K562 (cell line): ENCODE measurements at regions not wholly inside any gene's neighbourhood (a gene's known extent, or its start where the extent isn't known, plus 50 kb on each side); places are given as distances from the start of the nearest gene placed in this dataset.

Source experiments
- ATAC-seq: fragments of 200-7000 bp; cut with Tn5 transposase; 3 replicates; pipeline ENCODE4 v1.9.1; 2020; ENCODE audit warnings: moderate library complexity
- BruUV-seq: library from RNA; stranded (reverse); fragments of 400-500 nt; replicated peaks from 2 replicates; lab custom pipeline; 2021; lab: Mats Ljungman, UMichigan
- CTCF ChIA-PET: fragments of 300-600 bp; formaldehyde crosslinking; extraction: SDS; loops from one replicate; lab custom pipeline; 2021; ENCODE audit warnings: low intra/inter-chr PET ratio; lab: Yijun Ruan, JAX
- POLR2A ChIA-PET: fragments of 300-600, 350-650 bp; sonication (Branson Sonifier 250); formaldehyde crosslinking; extraction: SDS; loops from one replicate; lab custom pipeline; 2021; ENCODE audit warnings: antibody characterized with exemption, inconsistent platforms; lab: Yijun Ruan, JAX
- DNase-seq, 4 experiments: peaks; one replicate each; pipeline versions ENCODE4 v3.0.0 to v3.0.0-alpha.2; 2011 to 2018; ENCODE audit warnings: low spot score in 3 of 4, mixed read lengths in 3 of 4; ENCODE audit errors: extremely low read depth in 1 of 4
- FAIRE-seq: peaks from 2 replicates; lab custom pipeline; 2011; peaks lifted over from hg19 to GRCh38; lab: Jason Lieb, UNC
- H2AFZ ChIP-seq: 2 replicates; pipeline ENCODE4 v1.6.0; 2011; ENCODE audit warnings: low read depth, low read length, control low read depth, inconsistent platforms
- H3K27ac ChIP-seq: fragments of 200-600 bp; 3 replicates; pipeline ENCODE4 v1.8.0; 2011; ENCODE audit warnings: low read depth, mild to moderate bottlenecking, control low read depth, inconsistent platforms, low read length, moderate library complexity, mixed read lengths; ENCODE audit errors: extremely low read depth
- H3K27me3 ChIP-seq, 2 experiments: fragments of 300-600 bp in 1 of 2; 2 replicates in 1 of 2; 3 replicates in 1 of 2; pipeline versions ENCODE4 v1.6.0 to v1.8.0; 2011; ENCODE audit warnings: inconsistent platforms in 2 of 2, low read length in 2 of 2, mild to moderate bottlenecking in 1 of 2, mixed read lengths in 1 of 2, moderate library complexity in 1 of 2; ENCODE audit not compliant: control insufficient read depth in 2 of 2, insufficient read depth in 2 of 2
- H3K36me3 ChIP-seq: fragments of 300-600 bp; 3 replicates; pipeline ENCODE4 v1.8.0; 2011; ENCODE audit warnings: mild to moderate bottlenecking, low read length, inconsistent platforms; ENCODE audit not compliant: control insufficient read depth, insufficient read depth
- H3K4me1 ChIP-seq, 2 experiments: fragments of 200-600 bp in 1 of 2; replicated peaks in 1 of 2; 2 replicates in 1 of 2; 3 replicates in 1 of 2; pipeline versions ENCODE4 v1.5.1 to v1.8.0; 2011; ENCODE audit warnings: inconsistent platforms in 2 of 2, low read length in 2 of 2, mild to moderate bottlenecking in 1 of 2, mixed read lengths in 1 of 2, moderate library complexity in 1 of 2; ENCODE audit not compliant: control insufficient read depth in 2 of 2, insufficient read depth in 2 of 2
- H3K4me2 ChIP-seq: 2 replicates; pipeline ENCODE4 v1.6.1; 2011; ENCODE audit warnings: low read length, control low read depth, inconsistent platforms, mixed read lengths; ENCODE audit not compliant: insufficient read depth
- H3K4me3 ChIP-seq: fragments of 200-600 bp; sonication (generic), shearing (Covaris generic); 2 replicates; pipeline ENCODE4 v1.5.1; 2016; ENCODE audit warnings: control low read depth, inconsistent platforms
- H3K79me2 ChIP-seq: fragments of 200-600 bp; 3 replicates; pipeline ENCODE4 v1.8.0; 2011; ENCODE audit warnings: low read length, inconsistent platforms; ENCODE audit not compliant: control insufficient read depth, insufficient read depth
- H3K9ac ChIP-seq, 2 experiments: 2 replicates each; pipeline versions ENCODE4 v1.6.0 to v1.6.1; 2011; ENCODE audit warnings: low read depth in 2 of 2, low read length in 2 of 2, control low read depth in 1 of 2, inconsistent platforms in 1 of 2, mild to moderate bottlenecking in 1 of 2, mixed read lengths in 1 of 2; ENCODE audit not compliant: insufficient read depth in 1 of 2
- H3K9me1 ChIP-seq: one replicate; pipeline ENCODE4 v1.6.0; 2011; ENCODE audit warnings: inconsistent platforms, mild to moderate bottlenecking, low read length, moderate library complexity; ENCODE audit not compliant: control insufficient read depth, insufficient read depth
- H3K9me3 ChIP-seq: replicated peaks from 2 replicates; pipeline ENCODE4 v1.5.1; 2011; ENCODE audit warnings: low read depth, low read length, inconsistent platforms; ENCODE audit not compliant: control insufficient read depth, insufficient read depth
- H4K20me1 ChIP-seq: replicated peaks from 2 replicates; pipeline ENCODE4 v1.6.1; 2011; ENCODE audit warnings: low read length, inconsistent platforms, mixed read lengths; ENCODE audit not compliant: control insufficient read depth, insufficient read depth
- BCL6 ChIP-seq: fragments of 250-450 bp; sonication (Bioruptor Pico); IDR thresholded peaks from 2 replicates; pipeline ENCODE4 v1.4.0; 2020
- CBX8 ChIP-seq: fragments of 200-600 bp; sonication (generic); IDR thresholded peaks from 2 replicates; pipeline ENCODE4 v1.6.1; 2012; ENCODE audit warnings: borderline replicate concordance, mixed run types, low read depth, mild to moderate bottlenecking, moderate library complexity, mixed read lengths, low read length, control low read depth, inconsistent platforms; ENCODE audit not compliant: poor library complexity, severe bottlenecking; ENCODE audit errors: extremely low read depth
- EZH2 ChIP-seq: IDR thresholded peaks from 2 replicates; pipeline ENCODE4 v1.6.1; 2012; ENCODE audit warnings: low read depth, mild to moderate bottlenecking, inconsistent platforms, low read length, borderline replicate concordance
- GATAD2A ChIP-seq: fragments of 450-650 bp; IDR thresholded peaks from 2 replicates; pipeline ENCODE4 v1.6.1; 2017
- NFE2L1 ChIP-seq: fragments of 450-650 bp; IDR thresholded peaks from 2 replicates; pipeline ENCODE4 v1.6.1; 2016; ENCODE audit warnings: missing genetic modification characterization, low read depth, mild to moderate bottlenecking, missing compliant biosample characterization, moderate library complexity, borderline replicate concordance
- PHF20 ChIP-seq: fragments of 450-650 bp; IDR thresholded peaks from 2 replicates; pipeline ENCODE4 v1.6.1; 2018; ENCODE audit not compliant: partially characterized antibody
- ZNF133 ChIP-seq: fragments of 250-450 bp; sonication (Bioruptor Pico); IDR thresholded peaks from 2 replicates; pipeline ENCODE4 v1.4.0; 2020; ENCODE audit warnings: mild to moderate bottlenecking
- WGBS: fragments of 100-300 bp; shearing (Covaris generic); methylation state at CpG from one replicate; pipeline ENCODE4 v1.1.6; 2016; ENCODE audit warnings: low coverage, mixed read lengths; ENCODE audit not compliant: insufficient coverage; ENCODE audit errors: missing lambda C conversion rate; 5-methylcytosine and 5-hydroxymethylcytosine counted together
- in situ Hi-C: fragments of 300-500 bp; cut with MboI; formaldehyde crosslinking; loops from 4 replicates; pipeline ENCODE4 v1.15.0; 2018; ENCODE audit warnings: inconsistent platforms, mixed read lengths
- intact Hi-C: fragments of 100-400 bp; cut with micrococcal nuclease; formaldehyde crosslinking; loops from 2 replicates; pipeline ENCODE4 v1.14.2; 2022
- TF ChIP-seq, protein P1 (sequence below): fragments of 450-650 bp; IDR thresholded peaks from 2 replicates; pipeline ENCODE4 v1.7.1; 2018; ENCODE audit warnings: mild to moderate bottlenecking, low read depth; ENCODE audit not compliant: partially characterized antibody
- TF ChIP-seq, protein P2 (sequence below): sonication (generic); formaldehyde crosslinking; IDR thresholded peaks from 2 replicates; pipeline ENCODE4 v1.8.0; 2022; ENCODE audit warnings: missing genetic modification reagents, mild to moderate bottlenecking, borderline replicate concordance
- TF ChIP-seq, protein P3 (sequence below): IDR thresholded peaks from 2 replicates; pipeline ENCODE4 v1.6.1; 2014; ENCODE audit warnings: antibody characterized with exemption

DNA sequence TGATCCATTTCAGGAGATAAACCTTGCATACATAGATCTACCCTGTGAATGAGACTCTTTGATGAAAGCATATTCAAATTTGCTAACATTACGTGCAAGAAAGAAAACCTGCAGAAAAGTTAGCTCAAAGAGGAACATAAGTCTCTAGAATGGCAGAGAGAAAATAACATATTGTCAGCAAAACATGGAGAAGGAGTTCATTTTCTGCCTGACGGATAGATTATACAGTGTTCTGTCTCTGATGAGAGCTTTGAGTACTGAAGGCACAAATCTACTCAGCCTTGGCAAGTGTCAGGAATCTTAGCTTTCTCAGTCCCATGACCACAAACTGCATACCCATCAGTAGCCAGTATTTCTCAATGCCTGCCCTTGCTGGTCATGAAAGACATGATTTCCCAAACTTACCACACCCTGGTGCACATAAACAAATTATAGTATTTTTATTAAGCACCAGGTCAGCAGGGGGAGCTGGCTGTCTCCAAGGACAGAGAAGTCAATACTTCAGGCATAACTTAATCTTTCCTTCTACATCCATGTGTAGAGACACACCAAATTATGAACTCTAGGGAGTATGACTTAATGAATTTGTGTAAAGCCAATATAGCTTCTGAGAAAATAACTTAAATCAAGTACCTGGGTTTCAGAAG, 401.2 kb upstream of the SOX11 start:
- Histone ChIP-seq H3K36me3 (no peaks in the 10 kb centered on the region), H3K9me3 (no peaks in the 10 kb centered on the region), H3K79me2 (no peaks in the 10 kb centered on the region), H4K20me1 (no peaks in the 10 kb centered on the region), H3K27ac (no peak overlapping the region), H3K4me3 (no peak overlapping the region), H3K9ac (no peak overlapping the region), H3K4me1 (no peaks in the 10 kb centered on the region), H2AFZ (no peak overlapping the region), H3K4me2 (no peak overlapping the region), H3K27me3 (no peaks in the 10 kb centered on the region), H3K9me1 (no peaks in the 10 kb centered on the region)
- BruUV-seq, result no TSS peak
- FAIRE-seq (no peak), ATAC-seq (no peak), DNase-seq (no peak)
- ChIA-PET CTCF (no interaction called here), POLR2A (no interaction called here)
- intact Hi-C loops (no loop called here), in situ Hi-C loops (no loop called here)
- 0% methylated on average over 2 of the region's 2 CpGs for whole genome bisulfite sequencing
- no peak for TF ChIP-seq PHF20
- TF ChIP-seq, protein P1, sequence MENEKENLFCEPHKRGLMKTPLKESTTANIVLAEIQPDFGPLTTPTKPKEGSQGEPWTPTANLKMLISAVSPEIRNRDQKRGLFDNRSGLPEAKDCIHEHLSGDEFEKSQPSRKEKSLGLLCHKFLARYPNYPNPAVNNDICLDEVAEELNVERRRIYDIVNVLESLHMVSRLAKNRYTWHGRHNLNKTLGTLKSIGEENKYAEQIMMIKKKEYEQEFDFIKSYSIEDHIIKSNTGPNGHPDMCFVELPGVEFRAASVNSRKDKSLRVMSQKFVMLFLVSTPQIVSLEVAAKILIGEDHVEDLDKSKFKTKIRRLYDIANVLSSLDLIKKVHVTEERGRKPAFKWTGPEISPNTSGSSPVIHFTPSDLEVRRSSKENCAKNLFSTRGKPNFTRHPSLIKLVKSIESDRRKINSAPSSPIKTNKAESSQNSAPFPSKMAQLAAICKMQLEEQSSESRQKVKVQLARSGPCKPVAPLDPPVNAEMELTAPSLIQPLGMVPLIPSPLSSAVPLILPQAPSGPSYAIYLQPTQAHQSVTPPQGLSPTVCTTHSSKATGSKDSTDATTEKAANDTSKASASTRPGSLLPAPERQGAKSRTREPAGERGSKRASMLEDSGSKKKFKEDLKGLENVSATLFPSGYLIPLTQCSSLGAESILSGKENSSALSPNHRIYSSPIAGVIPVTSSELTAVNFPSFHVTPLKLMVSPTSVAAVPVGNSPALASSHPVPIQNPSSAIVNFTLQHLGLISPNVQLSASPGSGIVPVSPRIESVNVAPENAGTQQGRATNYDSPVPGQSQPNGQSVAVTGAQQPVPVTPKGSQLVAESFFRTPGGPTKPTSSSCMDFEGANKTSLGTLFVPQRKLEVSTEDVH, result no peak
- TF ChIP-seq BCL6, result no peak
- no peak for TF ChIP-seq EZH2
- TF ChIP-seq GATAD2A, result no peak
- no peak for TF ChIP-seq ZNF133 (CRISPR knock-in tag)
- TF ChIP-seq, protein P2, sequence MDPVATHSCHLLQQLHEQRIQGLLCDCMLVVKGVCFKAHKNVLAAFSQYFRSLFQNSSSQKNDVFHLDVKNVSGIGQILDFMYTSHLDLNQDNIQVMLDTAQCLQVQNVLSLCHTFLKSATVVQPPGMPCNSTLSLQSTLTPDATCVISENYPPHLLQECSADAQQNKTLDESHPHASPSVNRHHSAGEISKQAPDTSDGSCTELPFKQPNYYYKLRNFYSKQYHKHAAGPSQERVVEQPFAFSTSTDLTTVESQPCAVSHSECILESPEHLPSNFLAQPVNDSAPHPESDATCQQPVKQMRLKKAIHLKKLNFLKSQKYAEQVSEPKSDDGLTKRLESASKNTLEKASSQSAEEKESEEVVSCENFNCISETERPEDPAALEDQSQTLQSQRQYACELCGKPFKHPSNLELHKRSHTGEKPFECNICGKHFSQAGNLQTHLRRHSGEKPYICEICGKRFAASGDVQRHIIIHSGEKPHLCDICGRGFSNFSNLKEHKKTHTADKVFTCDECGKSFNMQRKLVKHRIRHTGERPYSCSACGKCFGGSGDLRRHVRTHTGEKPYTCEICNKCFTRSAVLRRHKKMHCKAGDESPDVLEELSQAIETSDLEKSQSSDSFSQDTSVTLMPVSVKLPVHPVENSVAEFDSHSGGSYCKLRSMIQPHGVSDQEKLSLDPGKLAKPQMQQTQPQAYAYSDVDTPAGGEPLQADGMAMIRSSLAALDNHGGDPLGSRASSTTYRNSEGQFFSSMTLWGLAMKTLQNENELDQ (CRISPR knock-in tag), result no peak
- TF ChIP-seq NFE2L1 (tag), result no peak
- no peak for TF ChIP-seq CBX8
- TF ChIP-seq, protein P3, sequence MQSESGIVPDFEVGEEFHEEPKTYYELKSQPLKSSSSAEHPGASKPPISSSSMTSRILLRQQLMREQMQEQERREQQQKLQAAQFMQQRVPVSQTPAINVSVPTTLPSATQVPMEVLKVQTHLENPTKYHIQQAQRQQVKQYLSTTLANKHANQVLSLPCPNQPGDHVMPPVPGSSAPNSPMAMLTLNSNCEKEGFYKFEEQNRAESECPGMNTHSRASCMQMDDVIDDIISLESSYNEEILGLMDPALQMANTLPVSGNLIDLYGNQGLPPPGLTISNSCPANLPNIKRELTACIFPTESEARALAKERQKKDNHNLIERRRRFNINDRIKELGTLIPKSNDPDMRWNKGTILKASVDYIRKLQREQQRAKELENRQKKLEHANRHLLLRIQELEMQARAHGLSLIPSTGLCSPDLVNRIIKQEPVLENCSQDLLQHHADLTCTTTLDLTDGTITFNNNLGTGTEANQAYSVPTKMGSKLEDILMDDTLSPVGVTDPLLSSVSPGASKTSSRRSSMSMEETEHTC, result no peak
